ENCODE measurements at regions not wholly inside any gene's neighbourhood (a gene's known extent, or its start where the extent isn't known, plus 50 kb on each side); places are given as distances from the start of the nearest gene placed in this dataset.

DNA sequence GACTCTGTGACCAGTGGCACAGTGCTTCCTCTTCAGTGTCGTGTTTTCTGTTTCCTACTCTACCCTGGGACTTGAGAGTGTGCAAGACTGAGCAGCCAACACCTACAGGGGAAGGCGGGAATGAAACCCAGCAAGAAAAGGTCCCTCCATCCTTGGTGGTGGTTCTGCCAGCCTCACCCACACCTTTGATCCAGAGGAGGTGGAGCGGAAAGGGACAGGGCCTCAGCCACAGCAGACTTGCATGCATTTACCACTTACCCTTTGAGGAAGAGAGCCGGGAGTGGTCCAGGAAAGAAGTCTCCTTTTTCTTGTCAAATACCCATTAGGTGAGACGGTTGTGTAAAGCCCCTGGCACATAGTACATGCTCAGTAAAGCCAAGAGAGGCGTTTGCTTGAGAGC is 164.8 kb upstream of the ZNF536 start:
- H3K4me3 ChIP-seq (ENCODE audit: low read depth in 1 of 3, low read length in 3 of 3), result no peak overlapping the region
- TF ChIP-seq EGR1 (IDR thresholded peaks at IDR 0.05; ENCODE audit: low read depth in 2 of 2), result no peak

DNA sequence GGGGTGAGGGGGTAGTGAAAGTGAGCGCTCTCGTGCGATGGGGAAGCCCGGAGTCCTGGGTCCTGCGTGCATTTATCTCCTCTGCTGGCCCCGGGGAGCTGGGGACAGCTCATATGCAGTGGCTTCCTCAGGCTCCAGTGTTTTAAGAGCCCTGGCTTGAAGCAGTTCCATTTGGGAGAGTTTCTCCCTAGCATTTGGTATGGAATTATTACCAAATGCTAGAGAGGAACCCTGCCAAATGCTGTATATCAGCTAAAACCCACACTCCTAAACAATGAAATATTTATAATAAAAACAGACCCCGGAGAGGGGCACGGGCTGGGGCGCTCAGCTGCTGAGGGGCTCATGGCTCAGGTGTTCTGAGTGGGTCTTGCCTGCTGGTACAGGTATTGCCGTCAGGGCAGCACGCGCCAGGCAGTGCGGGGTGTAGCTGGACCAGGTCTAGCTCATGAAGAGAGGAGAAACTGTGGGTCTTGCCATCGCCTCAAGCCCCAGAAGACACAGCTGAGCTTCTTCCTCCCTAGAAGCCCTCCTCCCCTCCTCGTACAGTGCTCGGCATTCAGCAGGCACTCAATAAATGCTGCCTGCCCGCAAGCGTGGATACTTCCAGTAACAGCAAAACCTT is 163.6 kb upstream of the ZNF536 start:
- Histone ChIP-seq H3K4me1 (ENCODE audit: control insufficient read depth in 4 of 4, insufficient read depth in 4 of 4, low read length in 3 of 4) (no peaks in the 10 kb centered on the region), H3K27ac (ENCODE audit: low read depth in 1 of 2, low read length in 2 of 2) (no peak overlapping the region), H3K9me3 (ENCODE audit: control insufficient read depth in 4 of 4, low read length in 3 of 4) (peaks cover 0 to 5% (median 2%) of the 10 kb centered on the region in 4 donors), H3K9ac (ENCODE audit: low read depth in 1 of 2, low read length in 2 of 2) (no peak overlapping the region), H3K27me3 (ENCODE audit: control insufficient read depth in 4 of 4, insufficient read depth in 4 of 4, low read length in 3 of 4) (peaks cover 0 to 6% (median 2%) of the 10 kb centered on the region in 4 donors), H3K4me3 (ENCODE audit: low read depth in 1 of 3, low read length in 3 of 3) (no peak overlapping the region), H3K36me3 (ENCODE audit: control insufficient read depth in 4 of 4, insufficient read depth in 3 of 4, low read depth in 1 of 4, low read length in 3 of 4) (no peaks in the 10 kb centered on the region)
- TF ChIP-seq, protein P1, sequence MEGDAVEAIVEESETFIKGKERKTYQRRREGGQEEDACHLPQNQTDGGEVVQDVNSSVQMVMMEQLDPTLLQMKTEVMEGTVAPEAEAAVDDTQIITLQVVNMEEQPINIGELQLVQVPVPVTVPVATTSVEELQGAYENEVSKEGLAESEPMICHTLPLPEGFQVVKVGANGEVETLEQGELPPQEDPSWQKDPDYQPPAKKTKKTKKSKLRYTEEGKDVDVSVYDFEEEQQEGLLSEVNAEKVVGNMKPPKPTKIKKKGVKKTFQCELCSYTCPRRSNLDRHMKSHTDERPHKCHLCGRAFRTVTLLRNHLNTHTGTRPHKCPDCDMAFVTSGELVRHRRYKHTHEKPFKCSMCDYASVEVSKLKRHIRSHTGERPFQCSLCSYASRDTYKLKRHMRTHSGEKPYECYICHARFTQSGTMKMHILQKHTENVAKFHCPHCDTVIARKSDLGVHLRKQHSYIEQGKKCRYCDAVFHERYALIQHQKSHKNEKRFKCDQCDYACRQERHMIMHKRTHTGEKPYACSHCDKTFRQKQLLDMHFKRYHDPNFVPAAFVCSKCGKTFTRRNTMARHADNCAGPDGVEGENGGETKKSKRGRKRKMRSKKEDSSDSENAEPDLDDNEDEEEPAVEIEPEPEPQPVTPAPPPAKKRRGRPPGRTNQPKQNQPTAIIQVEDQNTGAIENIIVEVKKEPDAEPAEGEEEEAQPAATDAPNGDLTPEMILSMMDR (IDR thresholded peaks at IDR 0.05; ENCODE audit: low read depth, low read length, missing input control), result no peak
- TF ChIP-seq, protein P2, sequence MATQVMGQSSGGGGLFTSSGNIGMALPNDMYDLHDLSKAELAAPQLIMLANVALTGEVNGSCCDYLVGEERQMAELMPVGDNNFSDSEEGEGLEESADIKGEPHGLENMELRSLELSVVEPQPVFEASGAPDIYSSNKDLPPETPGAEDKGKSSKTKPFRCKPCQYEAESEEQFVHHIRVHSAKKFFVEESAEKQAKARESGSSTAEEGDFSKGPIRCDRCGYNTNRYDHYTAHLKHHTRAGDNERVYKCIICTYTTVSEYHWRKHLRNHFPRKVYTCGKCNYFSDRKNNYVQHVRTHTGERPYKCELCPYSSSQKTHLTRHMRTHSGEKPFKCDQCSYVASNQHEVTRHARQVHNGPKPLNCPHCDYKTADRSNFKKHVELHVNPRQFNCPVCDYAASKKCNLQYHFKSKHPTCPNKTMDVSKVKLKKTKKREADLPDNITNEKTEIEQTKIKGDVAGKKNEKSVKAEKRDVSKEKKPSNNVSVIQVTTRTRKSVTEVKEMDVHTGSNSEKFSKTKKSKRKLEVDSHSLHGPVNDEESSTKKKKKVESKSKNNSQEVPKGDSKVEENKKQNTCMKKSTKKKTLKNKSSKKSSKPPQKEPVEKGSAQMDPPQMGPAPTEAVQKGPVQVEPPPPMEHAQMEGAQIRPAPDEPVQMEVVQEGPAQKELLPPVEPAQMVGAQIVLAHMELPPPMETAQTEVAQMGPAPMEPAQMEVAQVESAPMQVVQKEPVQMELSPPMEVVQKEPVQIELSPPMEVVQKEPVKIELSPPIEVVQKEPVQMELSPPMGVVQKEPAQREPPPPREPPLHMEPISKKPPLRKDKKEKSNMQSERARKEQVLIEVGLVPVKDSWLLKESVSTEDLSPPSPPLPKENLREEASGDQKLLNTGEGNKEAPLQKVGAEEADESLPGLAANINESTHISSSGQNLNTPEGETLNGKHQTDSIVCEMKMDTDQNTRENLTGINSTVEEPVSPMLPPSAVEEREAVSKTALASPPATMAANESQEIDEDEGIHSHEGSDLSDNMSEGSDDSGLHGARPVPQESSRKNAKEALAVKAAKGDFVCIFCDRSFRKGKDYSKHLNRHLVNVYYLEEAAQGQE (IDR thresholded peaks at IDR 0.05), result no peak
- no peak for TF ChIP-seq RAD21 (IDR thresholded peaks at IDR 0.05)
- no peak for TF ChIP-seq NR2F2 (IDR thresholded peaks at IDR 0.05)
- TF ChIP-seq, protein P3, sequence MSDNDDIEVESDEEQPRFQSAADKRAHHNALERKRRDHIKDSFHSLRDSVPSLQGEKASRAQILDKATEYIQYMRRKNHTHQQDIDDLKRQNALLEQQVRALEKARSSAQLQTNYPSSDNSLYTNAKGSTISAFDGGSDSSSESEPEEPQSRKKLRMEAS (IDR thresholded peaks at IDR 0.05), result no peak
- TF ChIP-seq, protein P4, sequence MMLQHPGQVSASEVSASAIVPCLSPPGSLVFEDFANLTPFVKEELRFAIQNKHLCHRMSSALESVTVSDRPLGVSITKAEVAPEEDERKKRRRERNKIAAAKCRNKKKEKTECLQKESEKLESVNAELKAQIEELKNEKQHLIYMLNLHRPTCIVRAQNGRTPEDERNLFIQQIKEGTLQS (IDR thresholded peaks at IDR 0.05), result no peak
- TF ChIP-seq JUND (IDR thresholded peaks at IDR 0.05), result no peak
- no peak for TF ChIP-seq TAF1 (conservative IDR thresholded peaks at IDR 0.05)
- TF ChIP-seq GABPA (IDR thresholded peaks at IDR 0.05 in 1 of 2, conservative IDR thresholded peaks at IDR 0.05 in 1 of 2), result no peak
- TF ChIP-seq, protein P5, sequence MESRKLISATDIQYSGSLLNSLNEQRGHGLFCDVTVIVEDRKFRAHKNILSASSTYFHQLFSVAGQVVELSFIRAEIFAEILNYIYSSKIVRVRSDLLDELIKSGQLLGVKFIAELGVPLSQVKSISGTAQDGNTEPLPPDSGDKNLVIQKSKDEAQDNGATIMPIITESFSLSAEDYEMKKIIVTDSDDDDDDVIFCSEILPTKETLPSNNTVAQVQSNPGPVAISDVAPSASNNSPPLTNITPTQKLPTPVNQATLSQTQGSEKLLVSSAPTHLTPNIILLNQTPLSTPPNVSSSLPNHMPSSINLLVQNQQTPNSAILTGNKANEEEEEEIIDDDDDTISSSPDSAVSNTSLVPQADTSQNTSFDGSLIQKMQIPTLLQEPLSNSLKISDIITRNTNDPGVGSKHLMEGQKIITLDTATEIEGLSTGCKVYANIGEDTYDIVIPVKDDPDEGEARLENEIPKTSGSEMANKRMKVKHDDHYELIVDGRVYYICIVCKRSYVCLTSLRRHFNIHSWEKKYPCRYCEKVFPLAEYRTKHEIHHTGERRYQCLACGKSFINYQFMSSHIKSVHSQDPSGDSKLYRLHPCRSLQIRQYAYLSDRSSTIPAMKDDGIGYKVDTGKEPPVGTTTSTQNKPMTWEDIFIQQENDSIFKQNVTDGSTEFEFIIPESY (IDR thresholded peaks at IDR 0.05), result no peak
- no peak for TF ChIP-seq HNF4A (conservative IDR thresholded peaks at IDR 0.05)
- 85% methylated on average over 18 of the region's 18 CpGs for WGBS
- no peak for DNase-seq (ENCODE audit: low spot score)

More for the DNA sequence above, 164.8 kb upstream of the ZNF536 start:
- Histone ChIP-seq H3K36me3 (ENCODE audit: control insufficient read depth in 4 of 4, insufficient read depth in 3 of 4, low read depth in 1 of 4, low read length in 3 of 4) (no peaks in the 10 kb centered on the region), H3K4me1 (ENCODE audit: control insufficient read depth in 4 of 4, insufficient read depth in 4 of 4, low read length in 3 of 4) (no peaks in the 10 kb centered on the region), H3K9me3 (ENCODE audit: control insufficient read depth in 4 of 4, low read length in 3 of 4) (peaks cover 0 to 5% (median under 1%) of the 10 kb centered on the region in 4 donors), H3K27me3 (ENCODE audit: control insufficient read depth in 4 of 4, insufficient read depth in 4 of 4, low read length in 3 of 4) (peaks cover 0 to 6% (median 2%) of the 10 kb centered on the region in 4 donors), H3K9ac (ENCODE audit: low read depth in 1 of 2, low read length in 2 of 2) (no peak overlapping the region), H3K27ac (ENCODE audit: low read depth in 1 of 2, low read length in 2 of 2) (no peak overlapping the region)
- DNase-seq (ENCODE audit: low spot score), result no peak
- WGBS, result 74% methylated on average over 6 of the region's 6 CpGs

All from liver (tissue), 8 donors.